Activated CD4-positive, alpha-beta T cell treated with anti-CD3 and anti-CD28 coated beads for 48 hours (primary cell): ENCODE measurements at regions not wholly inside any gene's neighbourhood (a gene's known extent, or its start where the extent isn't known, plus 50 kb on each side); places are given as distances from the start of the nearest gene placed in this dataset.

Experiments
- DNase-seq: peaks from one replicate; pipeline ENCODE4 v3.0.0-alpha.2; 2020

GRCh38 chr1:234535763-234536515, 57.0 kb upstream of the TARBP1 start:
- no peak for DNase-seq

DNA sequence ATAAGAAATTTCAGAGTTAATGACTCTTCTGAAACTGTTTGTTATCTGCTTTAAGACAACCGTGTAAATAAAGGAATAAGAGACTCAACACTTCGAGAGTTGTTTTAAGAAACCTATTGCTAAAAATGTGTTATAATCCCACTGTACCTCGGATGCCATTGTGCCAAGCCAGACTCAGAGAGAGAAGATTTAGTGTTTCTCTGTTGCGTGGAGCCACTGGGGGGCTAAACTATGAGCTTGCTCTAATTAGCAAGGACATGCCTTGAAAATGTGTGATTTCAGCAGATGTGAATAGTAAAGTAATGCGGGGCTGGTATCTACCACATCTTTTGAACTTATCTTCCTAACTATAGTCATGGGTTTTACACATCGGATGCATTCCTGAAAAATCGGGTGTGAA, 56.2 kb upstream of the TARBP1 start:
- DNase-seq: no peak

DNA sequence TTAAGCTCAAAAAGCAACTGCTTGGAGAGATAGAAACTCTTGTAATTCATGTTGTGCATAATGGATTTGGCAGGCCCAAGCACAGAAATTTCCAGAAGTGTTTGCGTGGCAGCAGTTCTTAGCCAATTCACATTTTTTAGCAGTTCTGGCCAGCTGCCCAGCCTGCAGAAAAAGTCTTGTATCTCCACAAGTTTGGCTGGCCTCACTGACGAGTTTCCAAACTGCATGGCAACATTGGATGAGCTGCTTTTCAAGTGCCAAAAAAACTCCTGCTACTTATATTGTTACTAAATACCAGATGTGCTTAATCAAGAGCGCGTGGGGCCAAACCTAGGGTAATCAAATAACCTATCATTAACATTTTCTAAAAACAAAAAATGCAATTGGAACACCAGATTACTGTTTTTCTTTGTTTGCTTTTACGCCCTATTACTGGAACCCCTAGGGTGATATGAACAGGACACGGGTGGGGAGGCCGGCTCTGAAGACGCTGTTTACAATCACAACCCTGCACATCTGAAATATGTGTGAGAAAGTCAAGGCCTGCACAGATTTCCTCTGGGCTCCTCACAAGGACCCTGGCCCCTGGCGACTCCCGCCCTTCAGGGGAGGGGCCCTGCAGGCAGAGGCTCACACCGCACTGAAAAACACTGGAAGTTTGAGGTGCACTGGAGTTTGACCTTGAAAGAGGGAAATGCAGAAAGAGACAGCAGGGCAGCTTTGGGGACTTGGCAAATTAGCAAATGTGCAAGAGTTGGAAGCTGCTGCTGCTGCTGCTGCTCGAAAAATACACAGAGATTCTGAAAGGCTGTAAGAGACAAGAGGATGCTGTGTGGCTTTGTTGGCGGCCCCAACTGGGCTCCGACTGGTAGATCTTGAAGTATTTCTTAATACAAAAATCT, 55.2 kb upstream of the TARBP1 start:
- DNase-seq: no peak

GRCh38 chr1:234533034-234533891, 54.3 kb upstream of the TARBP1 start:
- DNase-seq: no peak

DNA sequence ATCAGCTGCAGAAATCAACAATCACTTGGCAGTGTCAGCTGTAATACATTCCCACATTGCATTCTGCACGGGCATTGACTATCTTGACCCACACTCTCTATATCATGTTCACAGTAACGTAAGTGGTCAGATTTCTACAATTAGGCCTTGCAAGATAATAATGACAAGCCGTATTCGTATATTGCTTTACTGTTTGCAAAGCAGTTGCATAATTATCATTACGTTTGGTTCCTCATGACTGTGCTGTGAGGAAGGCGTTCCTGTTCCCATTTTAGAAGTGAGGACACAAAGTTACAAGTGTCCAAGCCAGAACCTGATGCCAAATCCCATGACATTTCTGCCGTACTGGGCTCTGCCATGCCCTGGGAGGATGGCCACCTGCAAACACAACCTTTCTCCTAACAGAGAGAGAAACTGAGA, 53.5 kb upstream of the TARBP1 start:
- DNase-seq: no peak

- DNase-seq: no peak
These were observed 52.2 kb upstream of the TARBP1 start for GRCh38 chr1:234531151-234531635.

DNA sequence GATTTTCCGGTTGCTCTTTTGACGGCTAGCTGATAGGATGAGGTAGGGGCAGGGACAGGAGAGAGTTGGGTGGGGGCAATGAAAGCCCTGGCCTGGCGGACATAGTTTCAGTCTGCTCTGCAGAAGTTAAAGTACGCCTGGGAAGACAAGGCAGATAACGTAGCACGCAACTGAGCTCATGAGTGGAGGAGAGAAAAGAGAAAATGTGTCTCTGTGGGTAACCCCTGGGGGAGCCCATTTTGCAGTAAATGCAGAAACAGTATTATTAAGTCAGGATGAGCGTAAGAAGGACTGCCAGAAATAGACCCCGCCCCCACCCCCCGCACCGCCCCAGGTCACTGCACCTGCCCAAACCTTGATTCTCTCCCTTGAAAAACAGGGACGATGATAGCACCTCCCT, 51.7 kb upstream of the TARBP1 start:
- no peak for DNase-seq

DNA sequence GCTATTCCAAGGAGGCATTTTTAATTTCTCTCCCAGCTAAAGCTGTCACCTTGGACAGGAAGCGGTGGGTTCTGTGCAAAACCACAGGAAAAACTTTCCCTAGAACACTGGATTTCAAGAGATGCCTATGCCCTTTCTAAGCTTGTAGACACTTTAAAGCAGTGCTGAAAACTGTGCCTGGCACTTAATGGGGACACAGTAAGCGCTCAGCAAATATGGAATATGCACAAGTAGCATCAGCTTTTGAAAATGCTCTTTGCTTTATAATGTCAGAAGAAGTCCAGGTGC, 50.9 kb upstream of the TARBP1 start:
- no peak for DNase-seq

DNA sequence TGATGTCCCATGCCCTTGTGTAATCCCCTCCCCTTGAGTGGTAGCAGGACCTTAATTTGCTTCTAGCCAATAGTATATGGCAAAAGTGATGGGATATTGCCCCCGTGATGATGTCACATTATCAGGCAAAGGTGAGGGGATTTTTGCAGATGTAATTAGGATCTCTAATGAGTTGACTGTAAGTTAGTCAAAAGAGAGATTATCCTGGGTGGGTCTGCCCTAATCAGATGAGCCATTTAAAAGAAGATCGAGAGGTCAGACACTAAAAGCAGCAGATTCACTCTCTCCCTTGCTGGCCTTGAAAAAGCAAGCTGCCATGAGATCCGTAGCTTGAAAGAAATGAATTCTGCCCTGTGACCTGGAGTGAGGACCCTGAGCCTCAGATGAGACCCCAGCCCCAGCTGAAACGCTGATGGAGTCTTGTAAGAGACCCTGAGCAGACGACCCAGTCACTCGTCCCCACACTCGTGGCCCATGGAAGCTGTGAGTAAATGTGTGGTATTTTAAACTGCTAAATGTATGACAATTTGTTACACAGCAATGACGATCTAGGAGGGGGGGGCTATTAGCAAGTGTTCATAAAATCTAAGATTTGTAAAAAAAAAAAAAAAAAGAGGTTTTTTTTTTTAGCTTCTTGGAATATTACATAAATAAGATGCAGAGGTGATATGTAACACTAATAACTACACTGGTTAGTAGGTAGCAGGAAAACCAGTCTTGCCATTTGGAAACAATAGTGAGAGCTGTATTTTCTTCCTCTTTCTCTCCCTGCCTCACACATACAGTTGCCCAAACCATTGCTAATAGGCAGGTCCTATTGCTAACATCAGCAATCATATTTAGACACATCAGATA, 50.3 kb upstream of the TARBP1 start:
- no peak for DNase-seq
